ENCODE measurements at regions not wholly inside any gene's neighbourhood (a gene's known extent, or its start where the extent isn't known, plus 50 kb on each side); places are given as distances from the start of the nearest gene placed in this dataset.

DNA sequence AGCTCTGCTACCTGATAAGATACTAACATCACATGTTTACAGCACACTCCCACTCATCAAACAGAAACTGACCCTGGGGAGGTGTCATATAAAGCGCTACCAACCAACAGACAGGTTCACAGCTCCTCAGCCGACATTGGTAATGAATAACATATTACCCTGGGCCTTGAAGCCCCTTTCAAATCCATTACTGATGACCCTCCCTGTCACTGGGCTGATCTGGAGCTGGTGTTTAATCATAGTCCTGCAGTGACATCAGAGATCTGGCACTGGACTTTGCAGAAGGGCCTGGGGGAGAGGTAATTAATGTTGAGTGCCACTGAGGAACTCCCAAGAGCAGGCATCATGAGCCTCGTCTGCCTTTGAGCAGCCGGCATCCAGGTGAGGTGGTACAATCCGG, 306.5 kb upstream of the NFE2L3 start:
- no peak overlapping the region for H3K4me3 Mint-ChIP-seq
- H3K4me1 Mint-ChIP-seq (ENCODE audit: low read depth), result no peaks in the 10 kb centered on the region
- no peaks in the 10 kb centered on the region for H3K4me1 ChIP-seq (ENCODE audit: insufficient read depth, low read length)
- ChIA-PET CTCF (no interaction called here), POLR2A (no interaction called here)
- no peak overlapping the region for H3K27ac ChIP-seq (ENCODE audit: low read depth in 1 of 2, low read length in 2 of 2)
- no peaks in the 10 kb centered on the region for H3K36me3 ChIP-seq (ENCODE audit: insufficient read depth, low read length)
- peaks cover 11 to 16% of the 10 kb centered on the region in 2 experiments for H3K27me3 ChIP-seq (ENCODE audit: control insufficient read depth in 1 of 2, insufficient read depth in 2 of 2, low read length in 2 of 2)
- no peaks in the 10 kb centered on the region for H3K9me3 ChIP-seq (ENCODE audit: control insufficient read depth in 1 of 2, insufficient read depth in 1 of 2, low read length in 2 of 2)
- intact Hi-C loops (cut with DNase I, micrococcal nuclease), result loop anchor here in 1 of 2 experiments (10.0 kb wide), 1 partner anchor 281 kb away; no protein-coding TSS in a partner anchor
- ATAC-seq (ENCODE audit: poor library complexity) (no peak), DNase-seq (no peak)
- H3K27me3 Mint-ChIP-seq, result peaks cover 72% of the 10 kb centered on the region
- TF ChIP-seq, protein P1, sequence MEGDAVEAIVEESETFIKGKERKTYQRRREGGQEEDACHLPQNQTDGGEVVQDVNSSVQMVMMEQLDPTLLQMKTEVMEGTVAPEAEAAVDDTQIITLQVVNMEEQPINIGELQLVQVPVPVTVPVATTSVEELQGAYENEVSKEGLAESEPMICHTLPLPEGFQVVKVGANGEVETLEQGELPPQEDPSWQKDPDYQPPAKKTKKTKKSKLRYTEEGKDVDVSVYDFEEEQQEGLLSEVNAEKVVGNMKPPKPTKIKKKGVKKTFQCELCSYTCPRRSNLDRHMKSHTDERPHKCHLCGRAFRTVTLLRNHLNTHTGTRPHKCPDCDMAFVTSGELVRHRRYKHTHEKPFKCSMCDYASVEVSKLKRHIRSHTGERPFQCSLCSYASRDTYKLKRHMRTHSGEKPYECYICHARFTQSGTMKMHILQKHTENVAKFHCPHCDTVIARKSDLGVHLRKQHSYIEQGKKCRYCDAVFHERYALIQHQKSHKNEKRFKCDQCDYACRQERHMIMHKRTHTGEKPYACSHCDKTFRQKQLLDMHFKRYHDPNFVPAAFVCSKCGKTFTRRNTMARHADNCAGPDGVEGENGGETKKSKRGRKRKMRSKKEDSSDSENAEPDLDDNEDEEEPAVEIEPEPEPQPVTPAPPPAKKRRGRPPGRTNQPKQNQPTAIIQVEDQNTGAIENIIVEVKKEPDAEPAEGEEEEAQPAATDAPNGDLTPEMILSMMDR (IDR thresholded peaks at IDR 0.05), result no peak
- no peak overlapping the region for H3K27ac Mint-ChIP-seq
- H3K4me3 ChIP-seq (ENCODE audit: low read length), result no peak overlapping the region
- H3K36me3 Mint-ChIP-seq (ENCODE audit: low read depth), result no peaks in the 10 kb centered on the region
- no peaks in the 10 kb centered on the region for H3K9me3 Mint-ChIP-seq

- ChIA-PET CTCF (no interaction called here), POLR2A (no interaction called here)
- H3K4me3 ChIP-seq (ENCODE audit: low read length), result no peak overlapping the region
- H3K27me3 Mint-ChIP-seq, result peaks cover 78% of the 10 kb centered on the region
- H3K36me3 ChIP-seq (ENCODE audit: insufficient read depth, low read length), result no peaks in the 10 kb centered on the region
- H3K36me3 Mint-ChIP-seq (ENCODE audit: low read depth), result no peaks in the 10 kb centered on the region
- no peak overlapping the region for H3K27ac ChIP-seq (ENCODE audit: low read depth in 1 of 2, low read length in 2 of 2)
- no peaks in the 10 kb centered on the region for H3K9me3 Mint-ChIP-seq
- DNase-seq, result no peak
- H3K4me1 ChIP-seq (ENCODE audit: insufficient read depth, low read length), result peaks cover 6% of the 10 kb centered on the region
- no peak overlapping the region for H3K4me3 Mint-ChIP-seq
- peaks cover 24 to 27% of the 10 kb centered on the region in 2 experiments for H3K27me3 ChIP-seq (ENCODE audit: control insufficient read depth in 1 of 2, insufficient read depth in 2 of 2, low read length in 2 of 2)
- peaks cover 3% of the 10 kb centered on the region for H3K4me1 Mint-ChIP-seq (ENCODE audit: low read depth)
- TF ChIP-seq, protein P1 (IDR thresholded peaks at IDR 0.05), result no peak
- ATAC-seq (ENCODE audit: poor library complexity), result no peak
- peaks cover 0 to 9% of the 10 kb centered on the region in 2 experiments for H3K9me3 ChIP-seq (ENCODE audit: control insufficient read depth in 1 of 2, insufficient read depth in 1 of 2, low read length in 2 of 2)
- H3K27ac Mint-ChIP-seq, result no peak overlapping the region
- intact Hi-C loops (cut with DNase I, micrococcal nuclease), result loop anchor here in 1 of 2 experiments (10.0 kb wide), 1 partner anchor 282 kb away; no protein-coding TSS in a partner anchor
These were observed 305.3 kb upstream of the NFE2L3 start for GRCh38 chr7:25846722-25847121.

DNA sequence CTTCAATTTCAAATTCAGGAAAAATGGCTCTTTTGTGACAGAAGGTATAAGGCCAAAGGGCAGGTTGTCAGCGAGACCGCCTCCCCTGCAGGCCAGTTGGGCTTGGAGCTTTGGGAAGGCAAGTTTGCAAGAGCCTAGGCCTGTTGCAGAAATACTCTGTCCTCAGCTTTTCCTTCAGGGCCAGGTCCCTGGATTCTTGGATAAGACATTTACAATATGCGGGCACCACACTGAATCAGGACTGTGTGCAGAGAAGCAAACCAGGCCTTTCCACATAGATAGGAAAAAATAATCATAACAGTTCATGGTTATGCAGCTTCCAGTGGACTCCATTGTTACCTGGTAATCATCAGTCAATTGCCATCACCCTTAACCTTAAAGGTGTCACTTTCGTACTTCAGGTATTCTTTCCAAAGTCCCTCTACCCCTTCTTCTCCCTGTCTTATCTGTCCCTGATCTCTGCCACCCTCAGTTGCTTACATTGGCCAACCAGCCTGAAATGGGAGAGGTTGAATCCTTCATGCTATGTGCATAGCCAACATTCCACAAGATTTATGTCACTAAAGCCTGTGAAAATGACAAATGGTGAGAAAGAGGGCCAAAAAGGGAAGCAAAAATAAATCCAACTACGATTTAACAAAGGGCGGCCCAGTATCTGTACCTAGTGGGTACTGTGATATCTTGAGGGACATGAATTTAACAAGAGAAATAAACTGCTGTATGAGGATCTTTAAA, 304.5 kb upstream of the NFE2L3 start:
- DNase-seq (no peak), ATAC-seq (ENCODE audit: poor library complexity) (no peak)
- Histone ChIP-seq H3K9me3 (ENCODE audit: control insufficient read depth in 1 of 2, insufficient read depth in 1 of 2, low read length in 2 of 2) (peaks cover 0 to 13% of the 10 kb centered on the region in 2 experiments), H3K36me3 (ENCODE audit: insufficient read depth, low read length) (no peaks in the 10 kb centered on the region), H3K27me3 (ENCODE audit: control insufficient read depth in 1 of 2, insufficient read depth in 2 of 2, low read length in 2 of 2) (peaks cover 28 to 31% of the 10 kb centered on the region in 2 experiments), H3K27ac (ENCODE audit: low read depth in 1 of 2, low read length in 2 of 2) (no peak overlapping the region), H3K4me1 (ENCODE audit: insufficient read depth, low read length) (peaks cover 14% of the 10 kb centered on the region), H3K4me3 (ENCODE audit: low read length) (no peak overlapping the region)
- no peak overlapping the region for H3K4me3 Mint-ChIP-seq
- CTCF ChIA-PET, result no interaction called here
- peaks cover 7% of the 10 kb centered on the region for H3K4me1 Mint-ChIP-seq (ENCODE audit: low read depth)
- intact Hi-C loops (cut with DNase I, micrococcal nuclease), result loop anchor here in 1 of 2 experiments (10.0 kb wide), 1 partner anchor 283 kb away; no protein-coding TSS in a partner anchor
- no peaks in the 10 kb centered on the region for H3K36me3 Mint-ChIP-seq (ENCODE audit: low read depth)
- TF ChIP-seq, protein P1 (IDR thresholded peaks at IDR 0.05), result no peak
- H3K27ac Mint-ChIP-seq, result no peak overlapping the region
- no peaks in the 10 kb centered on the region for H3K9me3 Mint-ChIP-seq
- H3K27me3 Mint-ChIP-seq, result peaks cover 77% of the 10 kb centered on the region
- POLR2A ChIA-PET, result no interaction called here
